NB4 (cell line): ENCODE measurements at regions not wholly inside any gene's neighbourhood (a gene's known extent, or its start where the extent isn't known, plus 50 kb on each side); places are given as distances from the start of the nearest gene placed in this dataset.

Experiments used
- CTCF ChIP-seq: IDR thresholded peaks from one replicate; pipeline ENCODE4 v1.5.1; 2012; ENCODE audit warnings: low read depth, low read length
- MYC ChIP-seq: IDR thresholded peaks from 2 replicates; pipeline ENCODE4 v1.6.1; 2011; ENCODE audit warnings: low read depth, low read length
- POLR2A ChIP-seq: IDR thresholded peaks from 2 replicates; pipeline ENCODE4 v1.6.1; 2011; ENCODE audit warnings: mild to moderate bottlenecking; ENCODE audit not compliant: insufficient read length; ENCODE audit errors: extremely low read depth
- TF ChIP-seq, protein P1 (sequence below): IDR thresholded peaks from 2 replicates; pipeline ENCODE4 v1.6.1; 2011; ENCODE audit warnings: low read depth, low read length

GRCh38 chr6:47161176-47161687 is 119.1 kb upstream of the ADGRF1 start:
- TF ChIP-seq POLR2A (no peak), CTCF (no peak), MYC (no peak)
- TF ChIP-seq, protein P1, sequence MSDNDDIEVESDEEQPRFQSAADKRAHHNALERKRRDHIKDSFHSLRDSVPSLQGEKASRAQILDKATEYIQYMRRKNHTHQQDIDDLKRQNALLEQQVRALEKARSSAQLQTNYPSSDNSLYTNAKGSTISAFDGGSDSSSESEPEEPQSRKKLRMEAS = no peak
